ENCODE measurements at regions not wholly inside any gene's neighbourhood (a gene's known extent, or its start where the extent isn't known, plus 50 kb on each side); places are given as distances from the start of the nearest gene placed in this dataset.

GRCh38 chr1:244209955-244210354 lies 158.9 kb downstream of the ZBTB18 start:
- no peak for TF ChIP-seq REST (IDR thresholded peaks at IDR 0.05; ENCODE audit: insufficient read depth in 1 of 2, low read depth in 2 of 2, low read length in 1 of 2)
- no peak for TF ChIP-seq SIN3A (IDR thresholded peaks at IDR 0.05; ENCODE audit: borderline replicate concordance, insufficient read depth, low read depth, low read length)
- no peak for TF ChIP-seq CTCF (IDR thresholded peaks at IDR 0.05)
- no peak for TF ChIP-seq POLR2AphosphoS5 (IDR thresholded peaks at IDR 0.05; ENCODE audit: low read depth, low read length)
- TF ChIP-seq TCF7L2 (IDR thresholded peaks at IDR 0.05; ENCODE audit: low read depth, low read length) = no peak
- no TSS peak for BruUV-seq (replicated peaks)
- no peak for ATAC-seq
- in situ Hi-C loops (cut with HindIII; ENCODE audit: low pct_unique_long_range_greater_than_20kb, low sequenced_read_pairs) (no loop called here), intact Hi-C loops (cut with micrococcal nuclease; ENCODE audit: unreplicated experiment) (no loop called here)
- H3K36me3 ChIP-seq (ENCODE audit: control insufficient read depth, insufficient read depth, low read length) = no peaks in the 10 kb centered on the region
- H3K9me3 ChIP-seq (ENCODE audit: control insufficient read depth, insufficient read depth, low read depth, low read length) = no peaks in the 10 kb centered on the region
- H3K27me3 ChIP-seq (ENCODE audit: control insufficient read depth, insufficient read depth, low read length) = no peaks in the 10 kb centered on the region
- H3K27ac ChIP-seq (ENCODE audit: low read length) = no peak overlapping the region
- H3K4me3 ChIP-seq (ENCODE audit: low read depth in 2 of 2, low read length in 2 of 2) = no peak overlapping the region
- DNase-seq (ENCODE audit: low read depth, low spot score) = no peak
- ChIA-PET CTCF (interaction anchor here (0.6 kb wide), 1 partner anchor 47 kb away, joined by 5 read pairs; no protein-coding TSS in a partner anchor), POLR2A (no interaction called here)
- no peaks in the 10 kb centered on the region for H3K4me1 ChIP-seq (ENCODE audit: control insufficient read depth, insufficient read depth, low read length)

- ATAC-seq (no peak), DNase-seq (ENCODE audit: low read depth, low spot score) (no peak)
- CTCF ChIA-PET = no interaction called here
- H3K27me3 ChIP-seq (ENCODE audit: control insufficient read depth, insufficient read depth, low read length) = no peaks in the 10 kb centered on the region
- H3K9me3 ChIP-seq (ENCODE audit: control insufficient read depth, insufficient read depth, low read depth, low read length) = no peaks in the 10 kb centered on the region
- TF ChIP-seq TCF7L2 (IDR thresholded peaks at IDR 0.05; ENCODE audit: low read depth, low read length) = no peak
- no peak for TF ChIP-seq POLR2AphosphoS5 (IDR thresholded peaks at IDR 0.05; ENCODE audit: low read depth, low read length)
- no peak for TF ChIP-seq SIN3A (IDR thresholded peaks at IDR 0.05; ENCODE audit: borderline replicate concordance, insufficient read depth, low read depth, low read length)
- TF ChIP-seq CTCF (IDR thresholded peaks at IDR 0.05) = no peak; the same call in 1 of the 2 replicates
- TF ChIP-seq REST (IDR thresholded peaks at IDR 0.05; ENCODE audit: insufficient read depth in 1 of 2, low read depth in 2 of 2, low read length in 1 of 2) = no peak
- intact Hi-C loops (cut with micrococcal nuclease; ENCODE audit: unreplicated experiment) = no loop called here
- no TSS peak for BruUV-seq (replicated peaks)
- in situ Hi-C loops (cut with HindIII; ENCODE audit: low pct_unique_long_range_greater_than_20kb, low sequenced_read_pairs) = no loop called here
- no peaks in the 10 kb centered on the region for H3K36me3 ChIP-seq (ENCODE audit: control insufficient read depth, insufficient read depth, low read length)
- H3K4me3 ChIP-seq (ENCODE audit: low read depth in 2 of 2, low read length in 2 of 2) = no peak overlapping the region
- POLR2A ChIA-PET = no interaction called here
- H3K4me1 ChIP-seq (ENCODE audit: control insufficient read depth, insufficient read depth, low read length) = no peaks in the 10 kb centered on the region
- H3K27ac ChIP-seq (ENCODE audit: low read length) = no peak overlapping the region
These were observed 159.9 kb downstream of the ZBTB18 start for GRCh38 chr1:244210884-244211558.

All from Panc1 (cell line).